ENCODE measurements at regions not wholly inside any gene's neighbourhood (a gene's known extent, or its start where the extent isn't known, plus 50 kb on each side); places are given as distances from the start of the nearest gene placed in this dataset.

GRCh38 chr7:25287291-25287690, 59.0 kb upstream of the NPVF start:
- TF ChIP-seq, protein P1, sequence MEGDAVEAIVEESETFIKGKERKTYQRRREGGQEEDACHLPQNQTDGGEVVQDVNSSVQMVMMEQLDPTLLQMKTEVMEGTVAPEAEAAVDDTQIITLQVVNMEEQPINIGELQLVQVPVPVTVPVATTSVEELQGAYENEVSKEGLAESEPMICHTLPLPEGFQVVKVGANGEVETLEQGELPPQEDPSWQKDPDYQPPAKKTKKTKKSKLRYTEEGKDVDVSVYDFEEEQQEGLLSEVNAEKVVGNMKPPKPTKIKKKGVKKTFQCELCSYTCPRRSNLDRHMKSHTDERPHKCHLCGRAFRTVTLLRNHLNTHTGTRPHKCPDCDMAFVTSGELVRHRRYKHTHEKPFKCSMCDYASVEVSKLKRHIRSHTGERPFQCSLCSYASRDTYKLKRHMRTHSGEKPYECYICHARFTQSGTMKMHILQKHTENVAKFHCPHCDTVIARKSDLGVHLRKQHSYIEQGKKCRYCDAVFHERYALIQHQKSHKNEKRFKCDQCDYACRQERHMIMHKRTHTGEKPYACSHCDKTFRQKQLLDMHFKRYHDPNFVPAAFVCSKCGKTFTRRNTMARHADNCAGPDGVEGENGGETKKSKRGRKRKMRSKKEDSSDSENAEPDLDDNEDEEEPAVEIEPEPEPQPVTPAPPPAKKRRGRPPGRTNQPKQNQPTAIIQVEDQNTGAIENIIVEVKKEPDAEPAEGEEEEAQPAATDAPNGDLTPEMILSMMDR (IDR thresholded peaks at IDR 0.05), result no peak
- TF ChIP-seq POLR2A (IDR thresholded peaks at IDR 0.05), result no peak
